H1 (cell line): ENCODE measurements at regions not wholly inside any gene's neighbourhood (a gene's known extent, or its start where the extent isn't known, plus 50 kb on each side); places are given as distances from the start of the nearest gene placed in this dataset.

Source experiments
- ATF2 ChIP-seq: IDR thresholded peaks from 2 replicates; pipeline ENCODE4 v1.6.1; 2012; ENCODE audit warnings: low read length, inconsistent platforms
- ATF3 ChIP-seq: IDR thresholded peaks from 2 replicates; pipeline ENCODE4 v1.6.1; 2011; ENCODE audit warnings: low read depth, mild to moderate bottlenecking, low read length; ENCODE audit not compliant: insufficient read depth
- POLR2A ChIP-seq, 2 experiments: IDR thresholded peaks; 1 replicate in 1 of 2; 2 replicates in 1 of 2; pipeline ENCODE4 v1.6.1; 2011; ENCODE audit warnings: low read depth in 2 of 2, low read length in 2 of 2, mild to moderate bottlenecking in 2 of 2; ENCODE audit errors: control extremely low read depth in 1 of 2
- POLR2AphosphoS5 ChIP-seq: IDR thresholded peaks from 2 replicates; pipeline ENCODE4 v1.6.1; 2011; ENCODE audit warnings: low read depth, low read length
- SIN3A ChIP-seq, 2 experiments: IDR thresholded peaks in 1 of 2; conservative IDR thresholded peaks in 1 of 2; 2 replicates each; pipeline ENCODE4 v1.6.1; 2011 to 2012; ENCODE audit warnings: low read length in 2 of 2, improper control_type of control experiment in 1 of 2, low read depth in 1 of 2, mild to moderate bottlenecking in 1 of 2
- TAF1 ChIP-seq: IDR thresholded peaks from 2 replicates; pipeline ENCODE4 v1.6.1; 2011; ENCODE audit warnings: mild to moderate bottlenecking, low read depth, low read length
- USF2 ChIP-seq: IDR thresholded peaks from 2 replicates; pipeline ENCODE4 v1.6.1; 2011; ENCODE audit warnings: low read length, improper control_type of control experiment
- YY1 ChIP-seq: IDR thresholded peaks from 2 replicates; pipeline ENCODE4 v1.6.1; 2011; ENCODE audit warnings: low read depth, mild to moderate bottlenecking, low read length
- TF ChIP-seq, protein P1 (sequence below), 3 experiments: IDR thresholded peaks; 1 replicate in 2 of 3; 2 replicates in 1 of 3; pipeline versions ENCODE4 v1.5.1 to v1.6.1; 2011; ENCODE audit warnings: low read length in 3 of 3, mild to moderate bottlenecking in 3 of 3, inconsistent platforms in 2 of 3, low read depth in 1 of 3, moderate library complexity in 1 of 3; ENCODE audit not compliant: insufficient read depth in 1 of 3; ENCODE audit errors: control extremely low read depth in 1 of 3

DNA sequence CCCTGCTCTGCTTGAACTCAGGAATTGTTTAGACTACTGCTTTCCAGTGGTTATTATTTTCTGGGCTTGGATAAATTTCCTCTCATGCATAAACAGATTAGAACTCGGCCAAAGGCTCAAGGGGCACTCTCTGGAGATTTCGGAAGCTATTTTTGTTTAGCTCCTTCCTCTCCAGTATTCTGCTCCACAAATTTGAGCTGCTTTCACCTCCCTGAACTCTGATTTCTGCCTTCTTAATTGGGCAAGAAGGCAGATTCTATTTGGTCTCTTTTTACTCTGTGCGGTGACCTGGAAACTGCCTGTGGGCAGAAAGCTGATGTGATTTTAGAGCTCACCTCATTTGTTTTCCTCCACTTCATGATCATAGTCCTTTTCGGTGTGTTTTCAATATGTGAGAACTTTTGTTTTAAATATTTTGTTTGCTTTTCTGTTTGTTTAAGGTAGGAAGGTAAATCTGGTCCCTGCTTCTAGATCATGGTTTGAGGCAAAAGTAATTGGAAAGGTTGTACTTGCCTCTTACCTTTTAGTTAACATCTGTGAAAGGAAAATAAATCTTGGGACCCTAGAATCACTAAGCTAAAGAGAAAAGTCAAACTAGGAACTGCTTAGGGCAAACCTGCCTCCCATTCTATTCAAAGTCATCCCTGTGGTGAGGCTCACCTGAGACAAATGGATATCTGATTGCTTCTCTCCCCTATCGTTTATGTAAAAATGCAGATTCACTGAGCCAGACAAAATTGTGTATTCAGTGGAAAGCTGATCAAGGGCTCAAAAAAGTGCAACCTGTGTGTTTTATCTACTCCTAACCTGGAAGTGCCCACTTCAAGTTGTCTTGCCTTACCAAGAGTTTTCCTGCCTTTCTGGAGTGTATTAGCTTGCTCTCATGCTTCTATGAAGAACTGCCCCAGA, 714.7 kb upstream of the PCDH20 start:
- TF ChIP-seq, protein P1, sequence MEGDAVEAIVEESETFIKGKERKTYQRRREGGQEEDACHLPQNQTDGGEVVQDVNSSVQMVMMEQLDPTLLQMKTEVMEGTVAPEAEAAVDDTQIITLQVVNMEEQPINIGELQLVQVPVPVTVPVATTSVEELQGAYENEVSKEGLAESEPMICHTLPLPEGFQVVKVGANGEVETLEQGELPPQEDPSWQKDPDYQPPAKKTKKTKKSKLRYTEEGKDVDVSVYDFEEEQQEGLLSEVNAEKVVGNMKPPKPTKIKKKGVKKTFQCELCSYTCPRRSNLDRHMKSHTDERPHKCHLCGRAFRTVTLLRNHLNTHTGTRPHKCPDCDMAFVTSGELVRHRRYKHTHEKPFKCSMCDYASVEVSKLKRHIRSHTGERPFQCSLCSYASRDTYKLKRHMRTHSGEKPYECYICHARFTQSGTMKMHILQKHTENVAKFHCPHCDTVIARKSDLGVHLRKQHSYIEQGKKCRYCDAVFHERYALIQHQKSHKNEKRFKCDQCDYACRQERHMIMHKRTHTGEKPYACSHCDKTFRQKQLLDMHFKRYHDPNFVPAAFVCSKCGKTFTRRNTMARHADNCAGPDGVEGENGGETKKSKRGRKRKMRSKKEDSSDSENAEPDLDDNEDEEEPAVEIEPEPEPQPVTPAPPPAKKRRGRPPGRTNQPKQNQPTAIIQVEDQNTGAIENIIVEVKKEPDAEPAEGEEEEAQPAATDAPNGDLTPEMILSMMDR (IDR thresholded peaks at IDR 0.05; ENCODE audit: control extremely low read depth in 1 of 3, insufficient read depth in 1 of 3, low read depth in 1 of 3, low read length in 3 of 3): no peak
- TF ChIP-seq ATF2: no peak
- no peak for TF ChIP-seq ATF3
- TF ChIP-seq YY1: no peak
- TF ChIP-seq TAF1: no peak
- TF ChIP-seq POLR2A (IDR thresholded peaks at IDR 0.05; ENCODE audit: control extremely low read depth in 1 of 2, low read depth in 2 of 2, low read length in 2 of 2): no peak
- TF ChIP-seq USF2: no peak
- TF ChIP-seq SIN3A (conservative IDR thresholded peaks at IDR 0.05 in 1 of 2, IDR thresholded peaks at IDR 0.05 in 1 of 2; ENCODE audit: low read depth in 1 of 2, low read length in 2 of 2): no peak
- no peak for TF ChIP-seq POLR2AphosphoS5
